GM18502 (cell line): ENCODE measurements at regions not wholly inside any gene's neighbourhood (a gene's known extent, or its start where the extent isn't known, plus 50 kb on each side); places are given as distances from the start of the nearest gene placed in this dataset.

ENCODE experiments used
- ATAC-seq: cut with Tn5 transposase; IDR thresholded peaks from one replicate; pipeline ENCODE4 v1.9.1; 2021; ENCODE audit warnings: mild to moderate bottlenecking; ENCODE audit not compliant: unreplicated experiment, poor library complexity

- ATAC-seq, result no peak
Observed at GRCh38 chr2:63658176-63658968, 69.6 kb downstream of the MDH1 start.

- ATAC-seq, result no peak
Observed at GRCh38 chr2:63660060-63660459, 71.3 kb downstream of the MDH1 start.

GRCh38 chr2:63661076-63661475, 72.3 kb downstream of the MDH1 start:
- ATAC-seq, result no peak

GRCh38 chr2:63662028-63662804, 73.5 kb downstream of the MDH1 start:
- no peak for ATAC-seq

DNA sequence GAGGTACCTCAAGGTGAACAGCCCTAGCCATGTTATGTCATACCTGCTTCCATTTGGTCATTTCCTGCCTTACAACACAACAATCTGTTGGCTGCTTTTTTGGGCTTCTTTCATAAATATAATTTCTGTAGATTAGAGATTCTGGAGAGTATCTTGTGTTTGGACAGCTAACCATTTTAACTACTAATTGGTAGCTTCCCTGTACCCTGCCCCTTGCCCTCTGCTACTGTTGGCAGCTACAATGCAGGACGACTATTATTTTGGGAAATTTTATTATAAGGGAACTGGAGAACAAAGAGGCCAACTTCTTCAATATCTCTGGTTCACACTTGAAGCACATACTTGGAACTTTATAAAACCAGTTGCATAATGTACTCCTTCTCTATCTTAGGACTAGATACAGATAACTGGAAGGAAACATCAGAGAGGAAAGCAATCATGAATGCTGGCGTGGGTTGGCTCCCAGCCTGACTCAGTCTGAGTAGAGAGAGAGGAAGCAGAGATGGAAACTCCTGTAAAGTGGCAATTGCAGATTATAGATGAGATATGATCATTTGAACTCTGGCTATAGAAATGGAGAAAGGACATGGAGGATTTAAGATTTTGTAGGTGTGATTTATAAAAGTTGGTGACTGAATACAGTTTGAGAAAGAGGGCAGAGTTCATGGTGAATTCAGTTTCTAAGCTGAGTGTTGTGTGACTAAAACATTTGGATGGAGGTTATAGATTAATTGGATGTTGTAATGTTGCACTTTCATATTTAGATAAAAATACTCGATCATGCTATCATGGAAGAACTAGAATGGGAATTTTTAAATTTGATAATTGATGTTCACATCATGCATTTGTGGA, 74.5 kb downstream of the MDH1 start:
- no peak for ATAC-seq

- no peak for ATAC-seq
Observed at GRCh38 chr2:63665091-63665490, 76.3 kb downstream of the MDH1 start.

DNA sequence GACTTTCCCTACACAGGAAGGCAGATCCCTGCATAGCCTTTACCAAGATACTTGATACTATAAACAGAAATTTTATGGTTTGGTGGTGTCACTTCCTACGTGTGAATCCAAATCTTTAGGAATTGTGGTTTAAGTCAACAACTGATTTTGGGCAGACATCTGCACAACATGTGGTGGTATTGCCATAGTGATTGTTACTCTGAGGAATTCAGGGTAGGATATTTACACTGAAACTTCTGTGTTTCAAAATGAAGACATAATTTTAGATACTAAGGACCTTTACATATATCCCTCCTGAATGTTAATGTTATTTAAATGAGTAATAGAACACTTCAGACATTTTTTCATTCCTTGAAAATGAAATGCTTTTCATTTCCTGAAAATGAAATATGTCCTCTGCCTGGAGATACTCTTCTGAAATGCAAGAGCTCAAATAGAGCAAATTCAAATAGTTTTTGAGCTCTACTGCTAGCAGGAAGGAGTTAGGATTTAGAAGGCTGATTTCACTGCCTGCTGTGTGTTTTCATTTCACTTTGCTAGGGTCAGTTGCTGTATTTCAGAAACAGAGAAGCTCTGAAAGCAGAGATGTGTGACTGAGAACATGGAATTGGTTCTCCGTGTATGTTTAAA, 77.2 kb downstream of the MDH1 start:
- no peak for ATAC-seq

- no peak for ATAC-seq
Observed at GRCh38 chr2:63667132-63667700, 78.5 kb downstream of the MDH1 start.

GRCh38 chr2:63668000-63668399, 79.2 kb downstream of the MDH1 start:
- ATAC-seq, result no peak

DNA sequence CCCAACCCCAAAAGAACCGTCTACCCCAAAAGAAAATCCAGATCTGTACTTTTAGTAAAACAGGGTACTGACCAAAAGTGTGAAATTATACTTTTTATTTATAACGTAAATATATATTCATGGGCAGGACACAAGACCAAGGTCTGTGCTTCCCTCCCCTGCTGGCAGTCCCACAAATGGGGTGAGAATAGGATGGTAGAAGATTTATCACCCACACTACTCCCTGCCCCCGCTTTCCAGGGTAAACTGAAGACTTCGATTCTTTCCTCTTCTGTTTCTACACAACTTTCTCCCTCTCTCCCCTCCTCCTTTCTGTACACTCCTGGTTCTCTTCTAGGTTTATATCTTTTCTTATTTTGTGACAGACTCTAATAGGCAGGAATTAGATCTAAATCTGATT, 79.7 kb downstream of the MDH1 start:
- no peak for ATAC-seq

- ATAC-seq, result no peak
Observed at GRCh38 chr2:63669596-63669995, 80.8 kb downstream of the MDH1 start.

GRCh38 chr2:63673865-63674533, 85.2 kb downstream of the MDH1 start:
- ATAC-seq, result no peak

DNA sequence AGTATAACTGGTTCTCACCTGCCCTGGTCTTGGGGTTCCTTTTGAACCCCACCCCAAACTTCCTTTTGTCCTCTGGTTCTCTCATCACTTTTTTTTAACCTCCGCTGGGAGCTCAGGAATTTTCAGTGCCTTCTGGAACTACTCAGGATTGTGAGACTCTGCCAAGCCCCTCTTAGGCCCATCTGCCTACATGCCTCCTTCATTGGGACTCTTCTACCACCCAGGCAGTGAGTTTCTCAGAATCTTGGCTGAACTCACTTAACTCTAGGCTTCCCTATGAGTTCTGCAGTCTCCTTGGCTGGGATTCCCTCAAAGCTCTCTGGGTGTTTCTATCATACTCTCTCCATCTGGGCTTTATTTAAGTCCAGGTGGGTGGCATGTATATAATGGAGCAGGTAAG, 86.3 kb downstream of the MDH1 start:
- ATAC-seq, result no peak

GRCh38 chr2:63676135-63676534, 87.4 kb downstream of the MDH1 start:
- no peak for ATAC-seq

- ATAC-seq, result no peak
Observed at GRCh38 chr2:63678085-63678484, 89.3 kb downstream of the MDH1 start.

DNA sequence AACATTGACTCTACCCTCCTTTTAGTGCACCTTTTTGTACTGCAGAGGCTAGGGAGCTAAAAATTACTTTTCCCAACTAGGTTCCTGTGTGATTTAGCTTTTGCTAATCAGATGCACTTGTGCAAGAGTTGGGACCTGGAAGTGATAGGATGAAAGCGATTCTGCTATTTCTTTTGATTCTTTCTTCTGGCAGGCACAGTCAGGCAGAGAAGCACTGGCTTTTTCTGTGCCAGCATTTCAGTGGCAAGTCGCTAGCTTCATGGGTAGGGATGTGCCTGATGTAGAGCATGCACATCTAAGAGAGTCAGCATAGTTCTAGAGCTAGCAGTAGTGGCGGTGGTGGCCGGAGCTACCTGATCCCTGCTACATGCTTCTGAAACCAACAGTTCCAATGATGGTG, 89.8 kb downstream of the MDH1 start:
- no peak for ATAC-seq

DNA sequence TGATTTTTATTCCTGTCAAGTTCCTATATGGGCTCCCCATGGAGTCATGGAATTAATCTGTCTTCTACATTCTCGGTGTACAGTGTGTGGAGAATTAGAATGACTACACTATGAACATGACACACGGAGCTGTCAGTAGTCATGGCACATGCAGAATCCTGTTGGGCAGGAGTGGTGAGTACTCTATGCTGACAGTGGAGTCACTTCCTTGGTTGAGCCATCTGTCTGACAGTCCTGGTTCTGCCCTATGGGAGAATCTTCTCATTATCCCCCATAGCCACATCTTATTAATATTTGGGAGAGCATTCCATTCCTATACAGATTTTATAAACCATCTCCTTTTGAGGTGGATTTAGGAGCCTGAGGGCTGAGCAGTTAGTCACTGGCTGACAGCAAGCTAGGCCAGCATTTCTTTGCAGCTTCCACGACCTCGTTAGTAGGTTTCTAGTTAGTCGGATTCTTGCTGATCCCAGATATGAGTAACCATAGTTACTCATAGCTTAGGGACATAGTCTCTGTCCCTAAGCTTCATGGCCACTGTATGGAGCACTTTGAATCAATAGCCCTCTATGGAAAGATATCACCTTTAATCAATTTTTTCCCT, 90.6 kb downstream of the MDH1 start:
- no peak for ATAC-seq

DNA sequence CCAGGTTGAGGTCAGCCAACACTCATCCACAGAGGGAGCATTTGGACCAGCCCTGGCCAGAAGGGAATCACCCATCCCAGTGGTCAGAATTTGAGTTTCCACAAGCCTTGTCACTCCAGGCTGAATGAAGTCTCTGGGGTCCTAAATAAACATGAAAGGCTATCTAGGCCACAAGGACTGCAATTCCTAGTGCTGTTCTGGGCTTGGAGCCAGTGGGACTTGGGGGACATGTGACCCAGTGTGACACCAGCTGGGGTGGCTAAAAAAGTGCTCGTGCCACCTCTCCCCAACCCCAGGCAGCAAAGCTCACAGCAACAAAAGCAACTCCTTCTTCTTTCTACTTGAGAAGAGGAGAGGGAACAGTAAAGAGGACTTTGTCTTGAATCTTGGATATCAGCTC, 91.7 kb downstream of the MDH1 start:
- ATAC-seq, result no peak

GRCh38 chr2:63681896-63682295, 93.1 kb downstream of the MDH1 start:
- ATAC-seq, result no peak
